ENCODE measurements at regions not wholly inside any gene's neighbourhood (a gene's known extent, or its start where the extent isn't known, plus 50 kb on each side); places are given as distances from the start of the nearest gene placed in this dataset.

GRCh38 chr2:131673400-131674173 is 145.9 kb downstream of the CCDC74A start:
- H3K9ac ChIP-seq (replicated peaks in 1 of 4; ENCODE audit: extremely low read depth in 1 of 4, low read depth in 3 of 4, low read length in 3 of 4): no peak overlapping the region
- no peak overlapping the region for H4K5ac ChIP-seq (ENCODE audit: insufficient read length, low read depth, low read length)
- ChIA-PET CTCF (ENCODE audit: partially characterized antibody) (interaction anchor here (0.6 to 3.4 kb wide), 17 partner anchors 9 to 522 kb away, joined by 3 to 38 read pairs (median 4); no protein-coding TSS in a partner anchor), POLR2A (ENCODE audit: partially characterized antibody) (interaction anchor here (1.4 kb wide), 1 partner anchor 9 kb away, joined by 3 read pairs; no protein-coding TSS in a partner anchor)
- H3K79me1 ChIP-seq (ENCODE audit: low read depth, low read length): no peaks in the 10 kb centered on the region
- no peaks in the 10 kb centered on the region for H3K79me2 ChIP-seq (ENCODE audit: control insufficient read depth in 1 of 2, insufficient read depth in 2 of 2, low read length in 2 of 2)
- H3K23me2 ChIP-seq (ENCODE audit: low read depth, low read length): peaks cover 3% of the 10 kb centered on the region; the same call in 1 of the 2 replicates
- no peak overlapping the region for H2BK15ac ChIP-seq (ENCODE audit: low read length)
- H3K4me2 ChIP-seq (ENCODE audit: insufficient read depth in 1 of 2, low read depth in 2 of 2, low read length in 2 of 2): peak overlapping the region; percentile 53 to 63
- H3K27ac ChIP-seq (ENCODE audit: low read depth, low read length): no peak overlapping the region
- H4K91ac ChIP-seq (replicated peaks; ENCODE audit: insufficient read length, low read length): no peak overlapping the region
- H3K4ac ChIP-seq (replicated peaks; ENCODE audit: insufficient read length, low read depth, low read length): no peak overlapping the region
- H2AFZ ChIP-seq (ENCODE audit: low read length): peak overlapping the region; percentile 50; the same call in 1 of the 2 replicates
- no peak overlapping the region for H2BK20ac ChIP-seq (ENCODE audit: low read length)
- H3K14ac ChIP-seq (ENCODE audit: insufficient read length): no peak overlapping the region
- no peak overlapping the region for H3K18ac ChIP-seq (ENCODE audit: extremely low read depth, low read length)
- no peak overlapping the region; the same call in 1 of the 2 replicates for H4K8ac ChIP-seq (ENCODE audit: extremely low read depth, insufficient read depth, low read length)
- H3K9me3 ChIP-seq (ENCODE audit: insufficient read depth in 2 of 2, low read depth in 1 of 2, low read length in 1 of 2): no peaks in the 10 kb centered on the region
- no peak overlapping the region for H2BK5ac ChIP-seq (ENCODE audit: low read depth, low read length)
- H3K4me3 ChIP-seq (ENCODE audit: extremely low read depth in 1 of 4, insufficient read depth in 2 of 4, low read depth in 3 of 4, low read length in 4 of 4): peak overlapping the region; percentile 8 to 59 (median 24); a peak in 5 of 8 replicates
- no peak overlapping the region for H2BK120ac ChIP-seq (replicated peaks; ENCODE audit: low read depth, low read length)
- H3K36me3 ChIP-seq (ENCODE audit: control insufficient read depth in 2 of 4, insufficient read depth in 4 of 4, low read length in 3 of 4): no peaks in the 10 kb centered on the region
- no peaks in the 10 kb centered on the region; a peak in 2 of 7 replicates for H3K4me1 ChIP-seq (replicated peaks in 1 of 4; ENCODE audit: control insufficient read depth in 3 of 4, insufficient read depth in 4 of 4, low read length in 3 of 4)
- FAIRE-seq (no peak), DNase-seq (ENCODE audit: low read depth in 1 of 2, low spot score in 2 of 2) (peak in 1 of 2 experiments; percentile 89)
- WGBS, 2 experiments (ENCODE audit: extremely low coverage in 1 of 2, insufficient coverage in 1 of 2, insufficient read length in 1 of 2, insufficient replicate concordance in 2 of 2, low coverage in 1 of 2, low lambda C conversion rate in 2 of 2, missing lambda C conversion rate in 1 of 2): 33% methylated on average over 37 of the region's 48 CpGs; no CpG with 5 or more reads in 1 of the 2 experiments
- peaks cover 4 to 16% (median 11%) of the 10 kb centered on the region in 4 experiments for H3K27me3 ChIP-seq (replicated peaks in 1 of 4; ENCODE audit: control insufficient read depth in 3 of 4, extremely low read depth in 1 of 4, insufficient read depth in 3 of 4, low read length in 3 of 4)
- H4K20me1 ChIP-seq (replicated peaks in 1 of 2; ENCODE audit: control insufficient read depth in 1 of 2, insufficient read depth in 2 of 2, low read length in 2 of 2): no peaks in the 10 kb centered on the region
- no peak overlapping the region for H3K56ac ChIP-seq (replicated peaks; ENCODE audit: insufficient read length, low read depth, low read length)
- no peak overlapping the region for H2AK5ac ChIP-seq (ENCODE audit: low read depth, low read length)
- no peak overlapping the region for H2BK12ac ChIP-seq (ENCODE audit: low read depth, low read length)
- H3K23ac ChIP-seq (ENCODE audit: insufficient read length): no peak overlapping the region
- TF ChIP-seq ATF3 (IDR thresholded peaks at IDR 0.05; ENCODE audit: insufficient read depth, low read depth, low read length) (no peak), CTCF (IDR thresholded peaks at IDR 0.05; ENCODE audit: control extremely low read depth in 1 of 3, insufficient read depth in 1 of 3, low read depth in 1 of 3, low read length in 3 of 3) (peak; percentile 78 to 91 (median 86)), BCL11A (IDR thresholded peaks at IDR 0.05; ENCODE audit: low read depth in 2 of 2, low read length in 2 of 2) (no peak), CBX8 (IDR thresholded peaks at IDR 0.05; ENCODE audit: borderline replicate concordance, low read depth, low read length) (no peak), BRCA1 (IDR thresholded peaks at IDR 0.05; ENCODE audit: low read depth, low read length) (no peak), SP2 (IDR thresholded peaks at IDR 0.05; ENCODE audit: low read length) (no peak), ATF2 (IDR thresholded peaks at IDR 0.05; ENCODE audit: low read length) (no peak)
